HepG2 (cell line): ENCODE measurements at regions not wholly inside any gene's neighbourhood (a gene's known extent, or its start where the extent isn't known, plus 50 kb on each side); places are given as distances from the start of the nearest gene placed in this dataset.

ENCODE experiments used
- ATAC-seq: fragments of 200-7000 bp; cut with Tn5 transposase; 3 replicates; pipeline ENCODE4 v1.9.1; 2020; ENCODE audit warnings: mild to moderate bottlenecking, moderate library complexity
- BruUV-seq: library from RNA; stranded (reverse); fragments of 400-500 nt; replicated peaks from 2 replicates; lab custom pipeline; 2021; lab: Mats Ljungman, UMichigan
- CTCF ChIA-PET: fragments of 300-600 bp; formaldehyde crosslinking; extraction: SDS; loops from one replicate; lab custom pipeline; 2021; ENCODE audit warnings: low total read pairs, inconsistent platforms, low intra/inter-chr PET ratio; lab: Yijun Ruan, JAX
- POLR2A ChIA-PET: fragments of 350-600 bp; sonication (Branson Sonifier 250); formaldehyde crosslinking; loops from one replicate; lab custom pipeline; 2020; ENCODE audit warnings: antibody characterized with exemption, inconsistent platforms; lab: Yijun Ruan, JAX
- DNase-seq: peaks from one replicate; pipeline ENCODE4 v3.0.0-alpha.2; 2015; ENCODE audit warnings: low spot score
- FAIRE-seq: peaks from 3 replicates; lab custom pipeline; 2011; peaks lifted over from hg19 to GRCh38; lab: Jason Lieb, UNC
- H2AFZ ChIP-seq: one replicate; pipeline ENCODE4 v1.6.1; 2011; ENCODE audit warnings: low read length, inconsistent platforms
- H3K27ac ChIP-seq: fragments of 300-600 bp; 3 replicates; pipeline ENCODE4 v1.8.0; 2011; ENCODE audit warnings: mixed run types, mild to moderate bottlenecking, mixed read lengths, low read length, inconsistent platforms; ENCODE audit not compliant: insufficient read depth; ENCODE audit errors: extremely low read length
- H3K27me3 ChIP-seq, 2 experiments: fragments of 200-600 bp in 1 of 2; 2 replicates in 1 of 2; 3 replicates in 1 of 2; pipeline versions ENCODE4 v1.6.0 to v1.8.0; 2011; ENCODE audit warnings: low read length in 2 of 2, mild to moderate bottlenecking in 2 of 2, moderate library complexity in 2 of 2, inconsistent platforms in 1 of 2; ENCODE audit not compliant: insufficient read depth in 2 of 2, control insufficient read depth in 1 of 2
- H3K36me3 ChIP-seq, 2 experiments: fragments of 200-600 bp in 1 of 2; replicated peaks in 1 of 2; 2 replicates in 1 of 2; 3 replicates in 1 of 2; pipeline versions ENCODE4 v1.5.1 to v1.8.0; 2011; ENCODE audit warnings: low read length in 2 of 2, inconsistent platforms in 1 of 2; ENCODE audit not compliant: insufficient read depth in 2 of 2, control insufficient read depth in 1 of 2
- H3K4me1 ChIP-seq: 2 replicates; pipeline ENCODE4 v1.5.1; 2012; ENCODE audit warnings: low read length, inconsistent platforms; ENCODE audit not compliant: insufficient read depth
- H3K4me2 ChIP-seq: 2 replicates; pipeline ENCODE4 v1.6.0; 2011; ENCODE audit warnings: low read depth, low read length, inconsistent platforms
- H3K4me3 ChIP-seq, 3 experiments: fragments of 200-600 bp in 1 of 3; sonication (generic), shearing (Covaris generic) in 1 of 3; replicated peaks in 1 of 3; 2 replicates each; pipeline ENCODE4 v1.5.1; 2011 to 2016; ENCODE audit warnings: low read length in 3 of 3, inconsistent platforms in 2 of 3, low read depth in 2 of 3, mild to moderate bottlenecking in 2 of 3, control low read depth in 1 of 3, mixed read lengths in 1 of 3; ENCODE audit not compliant: insufficient read depth in 1 of 3
- H3K79me2 ChIP-seq: one replicate; pipeline ENCODE4 v1.6.1; 2011; ENCODE audit warnings: low read length, inconsistent platforms; ENCODE audit not compliant: insufficient read depth
- H3K9ac ChIP-seq: 2 replicates; pipeline ENCODE4 v1.6.0; 2011; ENCODE audit warnings: mild to moderate bottlenecking, low read depth, low read length, inconsistent platforms; ENCODE audit not compliant: insufficient read depth
- H3K9me3 ChIP-seq: 2 replicates; pipeline ENCODE4 v1.5.1; 2012; ENCODE audit warnings: mild to moderate bottlenecking, low read length
- H4K20me1 ChIP-seq: 2 replicates; pipeline ENCODE4 v1.6.0; 2011; ENCODE audit warnings: inconsistent platforms, mild to moderate bottlenecking, low read length, moderate library complexity; ENCODE audit not compliant: insufficient read depth
- ARHGAP35 ChIP-seq: sonication (generic); formaldehyde crosslinking; IDR thresholded peaks from 2 replicates; pipeline ENCODE4 v1.9.0; 2022; ENCODE audit warnings: mild to moderate bottlenecking, inconsistent platforms, moderate library complexity, missing genetic modification reagents, borderline replicate concordance
- ASH2L ChIP-seq: fragments of 300-600, 200-600 bp; sonication (generic); IDR thresholded peaks from 2 replicates; pipeline ENCODE4 v1.7.0; 2017; ENCODE audit warnings: low read depth, mild to moderate bottlenecking, moderate library complexity, mixed read lengths, low read length; ENCODE audit not compliant: insufficient read length
- NAIF1 ChIP-seq: sonication (generic); formaldehyde crosslinking; IDR thresholded peaks from 2 replicates; pipeline ENCODE4 v1.5.0; 2020; ENCODE audit warnings: mild to moderate bottlenecking, missing genetic modification reagents, borderline replicate concordance
- PHF20 ChIP-seq: sonication (generic); formaldehyde crosslinking; IDR thresholded peaks from 2 replicates; pipeline ENCODE4 v1.5.0; 2020; ENCODE audit warnings: mild to moderate bottlenecking, missing genetic modification reagents
- PHF8 ChIP-seq: sonication (generic); formaldehyde crosslinking; IDR thresholded peaks from 2 replicates; pipeline ENCODE4 v1.5.0; 2020; ENCODE audit warnings: missing genetic modification reagents
- SALL2 ChIP-seq: sonication (generic); formaldehyde crosslinking; IDR thresholded peaks from 2 replicates; pipeline ENCODE4 v1.8.1; 2023; ENCODE audit warnings: mild to moderate bottlenecking, missing genetic modification reagents, inconsistent platforms
- TAF15 ChIP-seq: fragments of 200-400 bp; formaldehyde crosslinking; IDR thresholded peaks from one replicate; pipeline ENCODE4 v1.6.1; 2018; ENCODE audit warnings: mild to moderate bottlenecking, low read depth, low read length; ENCODE audit not compliant: poor library complexity, severe bottlenecking
- ZNF543 ChIP-seq: sonication (generic); formaldehyde crosslinking; IDR thresholded peaks from 2 replicates; pipeline ENCODE4 v1.4.0; 2020; ENCODE audit warnings: mild to moderate bottlenecking, missing genetic modification reagents
- ZNF614 ChIP-seq: IDR thresholded peaks from 2 replicates; pipeline ENCODE4 v1.6.1; 2018; ENCODE audit warnings: missing biosample characterization, missing genetic modification reagents, inconsistent platforms, borderline replicate concordance
- WGBS: methylation state at CpG from one replicate; pipeline ENCODE4 v1.1.6; 2017; ENCODE audit warnings: low lambda C conversion rate; 5-methylcytosine and 5-hydroxymethylcytosine counted together
- in situ Hi-C: cut with HindIII; loops from 2 replicates; pipeline ENCODE4 v1.10.0; 2017; ENCODE audit warnings: low pct_unique_long_range_greater_than_20kb; ENCODE audit not compliant: extremely low pct_ligation_motif_present
- intact Hi-C: fragments of 100-400 bp; cut with micrococcal nuclease; formaldehyde crosslinking; loops from one replicate; pipeline ENCODE4 v1.10.0; 2022; ENCODE audit not compliant: unreplicated experiment
- TF ChIP-seq, protein P1 (sequence below): sonication (generic); formaldehyde crosslinking; IDR thresholded peaks from 2 replicates; pipeline ENCODE4 v1.5.1; 2020; ENCODE audit warnings: mild to moderate bottlenecking, missing genetic modification reagents
- TF ChIP-seq, protein P2 (sequence below): sonication (generic); formaldehyde crosslinking; IDR thresholded peaks from 2 replicates; pipeline ENCODE4 v1.8.1; 2023; ENCODE audit warnings: mild to moderate bottlenecking, missing genetic modification reagents, borderline replicate concordance
- TF ChIP-seq, protein P3 (sequence below): sonication (generic); formaldehyde crosslinking; IDR thresholded peaks from 2 replicates; pipeline ENCODE4 v1.4.0; 2020; ENCODE audit warnings: missing genetic modification reagents, borderline replicate concordance

DNA sequence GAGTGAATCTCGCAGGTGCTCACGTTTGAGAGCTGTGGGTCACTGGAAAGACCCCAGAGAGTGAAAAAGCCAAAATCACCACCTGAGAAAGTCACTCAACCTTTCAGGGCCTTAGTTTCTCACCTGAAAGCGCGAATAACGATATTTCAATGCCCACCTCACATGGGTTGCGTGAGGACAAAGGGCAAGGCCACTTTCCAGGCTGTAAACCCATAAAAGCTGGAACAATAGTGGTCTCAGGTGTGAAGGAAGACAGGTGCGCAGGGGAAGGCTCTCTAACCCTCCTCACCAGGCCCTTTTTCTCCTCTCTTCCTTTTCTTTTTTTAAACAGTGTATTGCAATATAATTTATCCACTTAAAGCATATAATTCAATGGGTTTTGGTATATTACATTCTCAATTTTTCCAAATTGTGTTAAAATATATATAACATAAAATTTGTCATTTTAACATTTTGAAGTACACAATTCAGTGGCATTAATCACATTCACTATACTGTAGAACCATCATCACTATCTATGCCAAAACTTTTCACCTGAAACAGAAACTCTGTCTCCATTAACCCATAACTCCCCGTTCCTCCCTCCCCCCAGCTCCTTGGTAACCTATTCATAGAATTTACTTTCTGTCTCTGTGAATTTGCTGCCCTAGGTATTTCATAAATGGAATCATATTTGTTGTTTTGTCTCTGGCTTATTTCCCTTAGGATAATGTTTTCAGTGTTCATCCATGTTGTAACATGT, 118.4 kb upstream of the TNR start:
- H2AFZ ChIP-seq, result no peak overlapping the region
- ATAC-seq (no peak), FAIRE-seq (no peak), DNase-seq (no peak)
- in situ Hi-C loops, result no loop called here
- 6% methylated on average over 8 of the region's 8 CpGs for WGBS
- TF ChIP-seq ZNF543 (CRISPR knock-in tag), result no peak
- TF ChIP-seq, protein P1, sequence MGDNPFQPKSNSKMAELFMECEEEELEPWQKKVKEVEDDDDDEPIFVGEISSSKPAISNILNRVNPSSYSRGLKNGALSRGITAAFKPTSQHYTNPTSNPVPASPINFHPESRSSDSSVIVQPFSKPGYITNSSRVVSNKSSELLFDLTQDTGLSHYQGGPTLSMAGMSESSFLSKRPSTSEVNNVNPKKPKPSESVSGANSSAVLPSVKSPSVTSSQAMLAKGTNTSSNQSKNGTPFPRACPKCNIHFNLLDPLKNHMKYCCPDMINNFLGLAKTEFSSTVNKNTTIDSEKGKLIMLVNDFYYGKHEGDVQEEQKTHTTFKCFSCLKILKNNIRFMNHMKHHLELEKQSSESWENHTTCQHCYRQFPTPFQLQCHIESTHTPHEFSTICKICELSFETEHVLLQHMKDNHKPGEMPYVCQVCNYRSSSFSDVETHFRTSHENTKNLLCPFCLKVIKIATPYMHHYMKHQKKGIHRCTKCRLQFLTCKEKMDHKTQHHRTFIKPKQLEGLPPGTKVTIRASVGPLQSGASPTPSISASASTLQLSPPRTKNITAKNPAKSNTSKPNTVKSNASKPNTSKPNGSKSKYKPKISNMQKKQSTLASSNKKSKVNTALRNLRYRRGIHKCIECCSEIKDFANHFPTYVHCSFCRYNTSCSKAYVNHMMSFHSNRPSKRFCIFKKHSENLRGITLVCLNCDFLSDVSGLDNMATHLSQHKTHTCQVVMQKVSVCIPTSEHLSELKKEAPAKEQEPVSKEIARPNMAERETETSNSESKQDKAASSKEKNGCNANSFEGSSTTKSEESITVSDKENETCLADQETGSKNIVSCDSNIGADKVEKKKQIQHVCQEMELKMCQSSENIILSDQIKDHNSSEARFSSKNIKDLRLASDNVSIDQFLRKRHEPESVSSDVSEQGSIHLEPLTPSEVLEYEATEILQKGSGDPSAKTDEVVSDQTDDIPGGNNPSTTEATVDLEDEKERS (CRISPR knock-in tag), result no peak
- no peak overlapping the region for H3K27ac ChIP-seq
- no TSS peak for BruUV-seq
- H3K4me3 ChIP-seq, result no peak overlapping the region
- H4K20me1 ChIP-seq, result no peaks in the 10 kb centered on the region
- H3K9me3 ChIP-seq, result no peaks in the 10 kb centered on the region
- no peak overlapping the region for H3K9ac ChIP-seq
- intact Hi-C loops, result loop anchor here (10.0 kb wide), 1 partner anchor 377 kb away; no protein-coding TSS in a partner anchor
- H3K27me3 ChIP-seq, result peaks cover 0 to 15% of the 10 kb centered on the region in 2 experiments; a peak in 3 of 5 replicates
- CTCF ChIA-PET, result no interaction called here
- no peaks in the 10 kb centered on the region for H3K36me3 ChIP-seq
- POLR2A ChIA-PET, result no interaction called here
- no peaks in the 10 kb centered on the region for H3K4me1 ChIP-seq
- no peaks in the 10 kb centered on the region for H3K79me2 ChIP-seq
- no peak overlapping the region for H3K4me2 ChIP-seq

DNA sequence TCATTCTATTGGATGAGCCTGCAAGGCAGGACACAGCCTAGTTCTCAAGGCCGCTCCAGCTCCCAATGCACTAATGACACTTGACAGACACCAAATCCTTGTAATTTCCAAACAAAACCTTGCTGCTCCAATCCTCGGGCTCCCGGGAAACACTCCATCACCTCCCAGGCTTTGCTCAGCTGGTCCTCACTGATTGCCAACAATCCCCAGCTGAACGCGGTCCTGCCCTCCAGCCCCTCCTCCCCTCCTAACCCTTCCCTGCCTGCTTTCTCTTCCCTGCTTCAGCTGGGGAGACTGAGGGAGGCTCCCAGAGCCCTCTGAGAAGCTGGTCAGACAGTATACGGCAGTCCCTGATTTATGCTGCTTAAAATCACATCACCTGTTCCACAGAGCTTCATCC, 114.4 kb upstream of the TNR start:
- no peak overlapping the region for H3K4me2 ChIP-seq
- H2AFZ ChIP-seq, result no peak overlapping the region
- no peaks in the 10 kb centered on the region for H4K20me1 ChIP-seq
- H3K9ac ChIP-seq, result no peak overlapping the region
- CTCF ChIA-PET, result no interaction called here
- no peaks in the 10 kb centered on the region for H3K79me2 ChIP-seq
- WGBS, result 2% methylated on average over 6 of the region's 6 CpGs
- in situ Hi-C loops (no loop called here), intact Hi-C loops (no loop called here)
- H3K36me3 ChIP-seq, result no peaks in the 10 kb centered on the region
- H3K27me3 ChIP-seq, result peaks cover 2 to 14% of the 10 kb centered on the region in 2 experiments; a peak in 3 of 5 replicates
- DNase-seq, result no peak
- H3K4me3 ChIP-seq, result no peak overlapping the region
- POLR2A ChIA-PET, result no interaction called here
- no peak overlapping the region for H3K27ac ChIP-seq
- FAIRE-seq, result no peak
- no peaks in the 10 kb centered on the region for H3K9me3 ChIP-seq
- BruUV-seq, result no TSS peak
- ATAC-seq, result no peak
- H3K4me1 ChIP-seq, result no peaks in the 10 kb centered on the region
- TF ChIP-seq PHF20 (no peak), PHF8 (no peak), NAIF1 (CRISPR knock-in tag) (no peak), TAF15 (no peak), SALL2 (CRISPR knock-in tag) (no peak), ARHGAP35 (CRISPR knock-in tag) (no peak), ZNF614 (no peak), ASH2L (no peak)
- TF ChIP-seq, protein P2, sequence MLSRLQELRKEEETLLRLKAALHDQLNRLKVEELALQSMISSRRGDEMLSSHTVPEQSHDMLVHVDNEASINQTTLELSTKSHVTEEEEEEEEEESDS, result no peak
- TF ChIP-seq, protein P3, sequence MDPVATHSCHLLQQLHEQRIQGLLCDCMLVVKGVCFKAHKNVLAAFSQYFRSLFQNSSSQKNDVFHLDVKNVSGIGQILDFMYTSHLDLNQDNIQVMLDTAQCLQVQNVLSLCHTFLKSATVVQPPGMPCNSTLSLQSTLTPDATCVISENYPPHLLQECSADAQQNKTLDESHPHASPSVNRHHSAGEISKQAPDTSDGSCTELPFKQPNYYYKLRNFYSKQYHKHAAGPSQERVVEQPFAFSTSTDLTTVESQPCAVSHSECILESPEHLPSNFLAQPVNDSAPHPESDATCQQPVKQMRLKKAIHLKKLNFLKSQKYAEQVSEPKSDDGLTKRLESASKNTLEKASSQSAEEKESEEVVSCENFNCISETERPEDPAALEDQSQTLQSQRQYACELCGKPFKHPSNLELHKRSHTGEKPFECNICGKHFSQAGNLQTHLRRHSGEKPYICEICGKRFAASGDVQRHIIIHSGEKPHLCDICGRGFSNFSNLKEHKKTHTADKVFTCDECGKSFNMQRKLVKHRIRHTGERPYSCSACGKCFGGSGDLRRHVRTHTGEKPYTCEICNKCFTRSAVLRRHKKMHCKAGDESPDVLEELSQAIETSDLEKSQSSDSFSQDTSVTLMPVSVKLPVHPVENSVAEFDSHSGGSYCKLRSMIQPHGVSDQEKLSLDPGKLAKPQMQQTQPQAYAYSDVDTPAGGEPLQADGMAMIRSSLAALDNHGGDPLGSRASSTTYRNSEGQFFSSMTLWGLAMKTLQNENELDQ, result no peak
